Gastrocnemius medialis (tissue), 4 donors: ENCODE measurements at regions not wholly inside any gene's neighbourhood (a gene's known extent, or its start where the extent isn't known, plus 50 kb on each side); places are given as distances from the start of the nearest gene placed in this dataset.

ENCODE experiments used
- ATAC-seq, 2 donors: fragments of 150-250 bp; one replicate each; pipeline ENCODE4 v1.9.1; 2016
- DNase-seq, 2 donors: peaks; one replicate each; pipeline ENCODE4 v3.0.0-alpha.2; 2019
- H3K27ac ChIP-seq, 4 donors: fragments of 200-600 bp; sonication (generic); 1 replicate in 1 of 4; 2 replicates in 3 of 4; pipeline ENCODE4 v1.5.1; 2016 to 2018; ENCODE audit warnings: mild to moderate bottlenecking in 2 of 4, moderate library complexity in 1 of 4
- H3K27me3 ChIP-seq, 3 donors: fragments of 200-600 bp; sonication (generic) in 2 of 3; 1 replicate in 1 of 3; 2 replicates in 2 of 3; pipeline versions ENCODE4 v1.5.1 to v1.6.0; 2016 to 2019; ENCODE audit warnings: mild to moderate bottlenecking in 1 of 3, moderate library complexity in 1 of 3
- H3K36me3 ChIP-seq, 2 donors: fragments of 200-600 bp; sonication (generic) in 1 of 2; one replicate each; pipeline ENCODE4 v1.5.1; 2017 to 2018
- H3K4me1 ChIP-seq, 2 donors: fragments of 200-600 bp; sonication (generic) in 1 of 2; one replicate each; pipeline ENCODE4 v1.5.1; 2016 to 2017; ENCODE audit warnings: mild to moderate bottlenecking in 2 of 2
- H3K4me3 ChIP-seq, 4 donors: fragments of 200-600 bp; sonication (generic) in 3 of 4; 1 replicate in 1 of 4; 2 replicates in 3 of 4; pipeline ENCODE4 v1.5.1; 2016 to 2019; ENCODE audit warnings: mild to moderate bottlenecking in 2 of 4
- H3K9me3 ChIP-seq, 3 donors: fragments of 200-600 bp; sonication (generic) in 2 of 3; 1 replicate in 1 of 3; 2 replicates in 2 of 3; pipeline ENCODE4 v1.5.1; 2016 to 2019
- CTCF ChIP-seq, 5 experiments: fragments of 450-650 bp in 3 of 5; fragments of 200-600 bp in 2 of 5; sonication (generic) in 2 of 5; IDR thresholded peaks in 4 of 5; conservative IDR thresholded peaks in 1 of 5; 1 replicate in 4 of 5; 2 replicates in 1 of 5; pipeline ENCODE4 v1.5.1; 2016 to 2019; ENCODE audit warnings: antibody characterized with exemption in 5 of 5, mild to moderate bottlenecking in 3 of 5, moderate library complexity in 3 of 5
- POLR2A ChIP-seq, 2 donors: fragments of 450-650 bp; IDR thresholded peaks; one replicate each; pipeline ENCODE4 v1.6.1; 2017; ENCODE audit warnings: antibody characterized with exemption in 2 of 2, mild to moderate bottlenecking in 2 of 2, moderate library complexity in 2 of 2
- in situ Hi-C, 4 donors: fragments of 200-750 bp; cut with MboI; loops; one replicate each; pipeline versions ENCODE4 v1.15.0 to v1.8.0; 2017; ENCODE audit warnings: low sequenced_read_pairs in 4 of 4
- intact Hi-C: fragments of 100-400 bp; cut with DNase I; formaldehyde crosslinking; loops from one replicate; pipeline ENCODE4 v1.15.1; 2023; ENCODE audit warnings: low total_unique reads

GRCh38 chr2:122029456-122029855 is 274.0 kb downstream of the TSN start:
- no peaks in the 10 kb centered on the region for H3K9me3 ChIP-seq
- TF ChIP-seq POLR2A (IDR thresholded peaks at IDR 0.05) (no peak), CTCF (IDR thresholded peaks at IDR 0.05 in 4 of 5, conservative IDR thresholded peaks at IDR 0.05 in 1 of 5) (no peak)
- no peak for DNase-seq
- H3K36me3 ChIP-seq, result no peaks in the 10 kb centered on the region
- no peak for ATAC-seq
- no peak overlapping the region for H3K27ac ChIP-seq
- intact Hi-C loops (no loop called here), in situ Hi-C loops (no loop called here)
- no peak overlapping the region for H3K4me3 ChIP-seq
- H3K27me3 ChIP-seq, result no peaks in the 10 kb centered on the region
- H3K4me1 ChIP-seq, result no peaks in the 10 kb centered on the region

DNA sequence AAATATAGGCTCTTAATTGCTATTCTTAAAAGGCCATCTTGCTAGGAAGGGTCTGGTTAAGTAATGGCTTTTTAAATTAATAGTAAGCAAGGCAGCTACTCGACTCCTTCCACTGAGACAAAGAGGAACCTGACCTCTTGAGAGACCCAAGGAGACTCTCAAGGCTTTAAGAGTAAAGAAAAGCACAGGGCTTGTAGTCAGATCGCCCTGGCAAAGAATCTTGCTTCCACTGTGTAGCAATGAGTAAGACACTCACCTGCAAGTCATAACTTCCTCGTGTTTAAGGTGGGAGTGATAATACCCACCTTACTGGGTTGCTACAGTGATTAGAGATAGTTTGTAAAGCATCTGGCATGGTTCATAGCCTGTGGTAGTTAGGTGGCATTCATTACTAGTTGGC is 274.5 kb downstream of the TSN start:
- H3K27ac ChIP-seq, result no peak overlapping the region
- no peak overlapping the region for H3K4me3 ChIP-seq
- H3K27me3 ChIP-seq, result no peaks in the 10 kb centered on the region
- ATAC-seq (no peak), DNase-seq (no peak)
- no peak for TF ChIP-seq POLR2A (IDR thresholded peaks at IDR 0.05)
- no peak for TF ChIP-seq CTCF (IDR thresholded peaks at IDR 0.05 in 4 of 5, conservative IDR thresholded peaks at IDR 0.05 in 1 of 5)
- intact Hi-C loops (no loop called here), in situ Hi-C loops (no loop called here)
- H3K36me3 ChIP-seq, result no peaks in the 10 kb centered on the region
- no peaks in the 10 kb centered on the region for H3K9me3 ChIP-seq
- no peaks in the 10 kb centered on the region for H3K4me1 ChIP-seq

- intact Hi-C loops (no loop called here), in situ Hi-C loops (no loop called here)
- no peak for ATAC-seq
- H3K9me3 ChIP-seq, result no peaks in the 10 kb centered on the region
- no peak overlapping the region for H3K4me3 ChIP-seq
- no peak overlapping the region for H3K27ac ChIP-seq
- no peaks in the 10 kb centered on the region for H3K36me3 ChIP-seq
- no peak for DNase-seq
- no peaks in the 10 kb centered on the region for H3K27me3 ChIP-seq
- H3K4me1 ChIP-seq, result no peaks in the 10 kb centered on the region
- TF ChIP-seq CTCF (IDR thresholded peaks at IDR 0.05 in 4 of 5, conservative IDR thresholded peaks at IDR 0.05 in 1 of 5) (no peak), POLR2A (IDR thresholded peaks at IDR 0.05) (no peak)
These were observed 276.3 kb downstream of the TSN start for GRCh38 chr2:122031544-122032263.

GRCh38 chr2:122032264-122032645 is 276.8 kb downstream of the TSN start:
- Histone ChIP-seq H3K27me3 (no peaks in the 10 kb centered on the region), H3K9me3 (no peaks in the 10 kb centered on the region), H3K36me3 (no peaks in the 10 kb centered on the region), H3K27ac (no peak overlapping the region), H3K4me1 (no peaks in the 10 kb centered on the region), H3K4me3 (no peak overlapping the region)
- in situ Hi-C loops, result no loop called here
- TF ChIP-seq POLR2A (IDR thresholded peaks at IDR 0.05) (no peak), CTCF (IDR thresholded peaks at IDR 0.05 in 4 of 5, conservative IDR thresholded peaks at IDR 0.05 in 1 of 5) (no peak)
- intact Hi-C loops, result no loop called here
- DNase-seq, result no peak
- no peak for ATAC-seq

- Histone ChIP-seq H3K27ac (no peak overlapping the region), H3K27me3 (no peaks in the 10 kb centered on the region), H3K9me3 (no peaks in the 10 kb centered on the region), H3K4me1 (no peaks in the 10 kb centered on the region), H3K4me3 (no peak overlapping the region), H3K36me3 (no peaks in the 10 kb centered on the region)
- DNase-seq, result no peak
- in situ Hi-C loops, result no loop called here
- ATAC-seq, result no peak
- no peak for TF ChIP-seq CTCF (IDR thresholded peaks at IDR 0.05 in 4 of 5, conservative IDR thresholded peaks at IDR 0.05 in 1 of 5)
- no peak for TF ChIP-seq POLR2A (IDR thresholded peaks at IDR 0.05)
- intact Hi-C loops, result no loop called here
These were observed 278.3 kb downstream of the TSN start for GRCh38 chr2:122033778-122034177.
